GM12891 (cell line): ENCODE measurements at regions not wholly inside any gene's neighbourhood (a gene's known extent, or its start where the extent isn't known, plus 50 kb on each side); places are given as distances from the start of the nearest gene placed in this dataset.

Experiments used
- PAX5 ChIP-seq: IDR thresholded peaks from 2 replicates; pipeline ENCODE4 v1.6.1; 2011; ENCODE audit warnings: low read length, moderate library complexity, mild to moderate bottlenecking; ENCODE audit not compliant: insufficient read depth, severe bottlenecking
- POLR2A ChIP-seq: IDR thresholded peaks from 2 replicates; pipeline ENCODE4 v1.6.1; 2011; ENCODE audit warnings: low read depth, low read length, control low read depth
- POLR2AphosphoS5 ChIP-seq: IDR thresholded peaks from 2 replicates; pipeline ENCODE4 v1.6.1; 2011; ENCODE audit warnings: low read depth, low read length, control low read depth
- POU2F2 ChIP-seq: IDR thresholded peaks from 2 replicates; pipeline ENCODE4 v1.6.1; 2011; ENCODE audit warnings: low read depth, mild to moderate bottlenecking, control low read depth, low read length, moderate library complexity
- SPI1 ChIP-seq: IDR thresholded peaks from 2 replicates; pipeline ENCODE4 v1.6.1; 2011; ENCODE audit warnings: low read depth, low read length, control low read depth
- TAF1 ChIP-seq: IDR thresholded peaks from 2 replicates; pipeline ENCODE4 v1.6.1; 2011; ENCODE audit warnings: low read depth, low read length, control low read depth

DNA sequence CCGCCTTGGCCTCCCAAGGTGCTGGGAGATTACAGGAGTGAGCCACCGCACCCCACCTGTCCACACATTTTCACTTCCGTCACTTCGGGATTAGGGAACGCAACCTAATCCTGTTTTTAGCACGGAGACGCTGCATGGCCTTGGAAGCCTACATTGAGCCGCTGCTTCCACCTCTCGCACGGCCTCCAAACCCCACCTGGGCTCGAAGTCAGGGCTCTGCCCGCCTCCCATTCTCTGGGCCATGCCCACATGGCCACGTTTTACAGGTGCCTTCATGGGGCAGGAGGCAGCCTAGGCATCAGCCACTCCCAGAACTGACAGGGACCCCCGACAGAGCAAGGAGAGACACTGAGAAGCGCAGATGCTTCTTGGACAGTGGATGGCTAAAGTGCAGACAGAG is 100.6 kb downstream of the OAT start:
- TF ChIP-seq POLR2AphosphoS5 (no peak), TAF1 (no peak), SPI1 (no peak), POLR2A (no peak), POU2F2 (no peak), PAX5 (no peak)
